Retina (tissue), 1 donor: ENCODE measurements at regions not wholly inside any gene's neighbourhood (a gene's known extent, or its start where the extent isn't known, plus 50 kb on each side); places are given as distances from the start of the nearest gene placed in this dataset.
"Not testable (repeated sequence)": the region's sequence is repeated elsewhere in the genome, so short reads cannot be mapped to it uniquely, and the experiment has no call there.

Source experiments
- DNase-seq: peaks from one replicate; pipeline ENCODE4 v3.0.0-alpha.2; 2016

- no peak for DNase-seq
Observed at GRCh38 chr16:13823501-13823900, 96.5 kb upstream of the ERCC4 start.

DNA sequence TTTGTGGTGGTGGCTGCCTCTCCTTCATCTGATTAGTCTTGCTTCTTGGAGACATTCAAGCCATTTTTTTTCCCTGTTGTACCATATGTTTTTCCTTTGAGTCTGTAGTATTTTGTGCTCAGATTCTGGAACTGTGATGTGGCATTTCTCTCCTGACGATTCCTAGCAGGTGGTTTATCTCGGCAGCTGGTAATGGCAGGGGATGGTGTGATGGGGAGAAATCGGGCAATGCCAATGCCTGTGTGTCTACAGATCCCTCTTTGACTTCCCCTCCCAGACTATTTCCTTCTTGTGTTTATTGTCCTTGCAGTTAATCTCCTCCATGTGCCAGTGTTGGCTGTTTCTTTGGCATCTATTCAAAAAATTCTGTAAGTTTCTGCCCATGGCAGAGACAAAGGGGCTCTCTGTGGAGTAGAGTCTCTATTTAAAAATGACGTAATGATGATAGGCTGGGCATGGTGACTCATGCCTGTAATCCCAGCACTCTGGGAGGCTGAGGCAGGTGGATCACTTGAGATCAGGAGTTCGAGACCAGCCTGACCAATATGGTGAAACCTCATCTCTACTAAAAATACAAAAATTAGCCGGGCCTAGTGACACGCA, 90.2 kb upstream of the ERCC4 start:
- no peak for DNase-seq

GRCh38 chr16:13833515-13833914, 86.4 kb upstream of the ERCC4 start:
- DNase-seq = no peak

DNA sequence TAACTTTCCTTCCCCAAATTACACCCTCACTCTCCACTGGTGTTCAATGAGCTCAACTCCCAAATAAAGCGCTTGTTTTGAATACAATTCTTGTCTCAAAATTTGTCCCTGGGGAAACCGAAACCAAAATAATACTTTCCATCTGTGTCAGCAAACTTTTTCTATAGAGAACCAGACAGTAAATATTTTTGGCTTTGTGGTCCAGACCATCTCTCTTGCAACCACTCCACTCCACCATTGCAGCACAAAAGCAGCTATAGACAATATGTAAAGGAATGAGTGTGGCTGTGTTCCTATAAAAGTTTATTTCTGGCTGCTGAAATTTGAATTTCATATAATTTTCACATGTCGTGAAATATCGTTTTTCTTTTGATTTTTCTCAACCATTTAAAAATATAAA, 84.6 kb upstream of the ERCC4 start:
- no peak for DNase-seq

DNA sequence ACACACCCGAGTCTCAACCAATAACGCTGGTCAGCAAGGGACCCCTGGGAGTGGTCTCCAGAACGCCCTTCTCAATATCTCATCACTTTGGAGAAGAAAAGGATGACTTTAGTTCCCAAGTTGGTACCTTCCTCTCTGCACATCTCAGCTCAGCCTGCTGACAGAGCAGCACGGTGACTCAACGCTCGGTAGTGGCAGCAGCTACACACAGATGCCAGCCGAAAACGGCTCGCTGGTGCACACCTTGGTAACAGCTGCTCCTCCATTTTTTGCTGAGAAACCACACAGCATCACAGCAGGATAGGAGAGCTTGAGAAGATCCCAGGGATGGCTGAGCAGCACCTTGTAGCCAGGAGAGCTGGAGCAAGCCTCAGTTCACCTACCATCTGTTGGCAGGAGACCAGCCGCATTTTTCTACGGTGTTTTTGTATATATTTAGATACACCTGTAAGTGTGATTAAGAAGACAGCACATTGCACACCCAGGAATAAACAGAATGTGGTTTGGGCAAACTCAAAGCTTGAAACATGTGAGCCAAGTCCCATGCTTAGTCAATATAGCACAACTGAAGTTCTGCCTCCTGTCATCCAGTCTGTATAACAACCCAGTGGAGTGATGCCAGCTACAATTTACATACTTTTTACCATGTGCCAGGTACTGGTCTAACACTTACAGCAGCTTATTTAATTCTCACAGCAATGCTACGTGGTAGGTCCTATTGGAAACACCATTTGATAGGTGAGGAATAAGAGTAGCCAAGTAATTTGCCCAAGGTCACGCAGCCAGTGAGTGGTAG, 83.8 kb upstream of the ERCC4 start:
- DNase-seq = no peak

- DNase-seq = no peak
Observed at GRCh38 chr16:13838401-13839190, 81.4 kb upstream of the ERCC4 start.

DNA sequence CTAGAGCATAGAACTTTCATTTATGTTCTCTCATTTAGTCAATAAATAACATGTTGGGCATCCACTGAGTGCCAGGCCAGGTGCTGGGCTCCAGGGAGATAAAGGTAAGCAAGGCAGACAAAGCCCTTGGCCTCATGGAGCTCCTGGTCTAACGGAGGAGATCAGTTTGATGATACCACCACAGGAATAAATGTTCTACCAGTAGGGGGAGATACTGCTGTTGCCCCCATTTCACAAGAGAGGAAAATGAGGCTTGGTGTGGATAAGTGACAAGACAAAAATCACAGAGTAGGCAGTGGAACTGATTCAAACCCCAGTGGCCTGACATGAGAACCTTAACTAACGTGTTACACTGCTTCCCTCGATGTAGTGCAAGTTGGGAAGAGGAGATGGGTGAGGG, 80.4 kb upstream of the ERCC4 start:
- DNase-seq = no peak

- DNase-seq = no peak
Observed at GRCh38 chr16:13845232-13845631, 74.7 kb upstream of the ERCC4 start.

GRCh38 chr16:13848795-13849194, 71.2 kb upstream of the ERCC4 start:
- DNase-seq = no peak

- DNase-seq = not testable (repeated sequence)
Observed at GRCh38 chr16:13850173-13850572, 69.8 kb upstream of the ERCC4 start.

GRCh38 chr16:13852827-13853226, 67.1 kb upstream of the ERCC4 start:
- DNase-seq = no peak

- no peak for DNase-seq
Observed at GRCh38 chr16:13856398-13856797, 63.6 kb upstream of the ERCC4 start.

- no peak for DNase-seq
Observed at GRCh38 chr16:13856811-13857511, 63.0 kb upstream of the ERCC4 start.

DNA sequence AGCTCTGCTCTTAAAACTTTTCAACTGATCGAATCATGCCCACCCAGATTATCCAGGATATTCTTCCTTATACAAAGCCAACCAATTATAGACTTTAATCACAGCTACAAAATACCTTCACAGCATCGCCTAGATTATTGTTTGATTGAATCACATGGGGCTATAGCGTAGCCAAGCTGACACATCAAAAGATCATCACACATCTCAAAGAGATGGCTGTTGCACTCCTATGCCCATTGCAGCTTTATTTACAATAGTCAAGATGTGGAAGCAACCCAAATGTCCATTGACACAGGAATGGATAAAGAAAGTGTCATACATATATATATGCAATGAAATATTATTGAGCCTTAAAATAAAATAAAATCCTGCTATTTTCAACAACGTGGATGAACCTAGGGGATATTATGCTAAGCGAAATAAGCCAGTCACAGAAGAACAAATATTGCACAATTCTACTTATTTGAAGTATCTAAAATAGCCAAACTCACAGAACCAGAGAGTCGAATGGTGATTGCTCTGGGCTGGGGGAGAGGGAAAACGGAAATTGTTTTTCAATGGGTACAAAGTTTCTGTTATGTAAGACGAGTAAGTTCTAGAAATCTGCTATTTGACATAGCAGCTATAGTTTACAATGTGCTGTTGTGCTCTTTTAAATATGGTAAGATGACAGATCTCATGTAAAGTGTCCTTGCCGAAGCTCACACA, 60.9 kb upstream of the ERCC4 start:
- DNase-seq = no peak

- no peak for DNase-seq
Observed at GRCh38 chr16:13863075-13863765, 56.7 kb upstream of the ERCC4 start.

- DNase-seq = no peak
Observed at GRCh38 chr16:13864689-13865088, 55.3 kb upstream of the ERCC4 start.

DNA sequence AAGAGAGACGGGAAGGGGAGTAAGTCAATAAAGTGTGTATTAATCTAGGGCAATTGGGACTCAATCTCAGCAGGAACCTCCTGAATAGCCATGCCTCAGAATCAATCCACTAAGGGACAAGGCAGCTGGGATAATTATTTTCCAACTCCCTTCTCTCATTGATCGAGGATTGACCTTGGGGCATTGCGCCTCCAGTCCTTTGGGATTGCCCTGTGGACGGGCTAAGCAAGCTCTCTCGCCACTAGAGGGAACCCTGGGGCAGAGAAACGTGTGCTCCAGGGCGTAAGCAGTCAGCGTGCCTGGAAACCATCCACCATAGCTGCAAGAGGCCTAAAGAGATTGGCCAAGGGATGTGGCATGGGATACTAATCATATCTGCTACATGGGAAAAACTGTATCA, 53.9 kb upstream of the ERCC4 start:
- DNase-seq = peak; percentile 43
